ENCODE measurements at regions not wholly inside any gene's neighbourhood (a gene's known extent, or its start where the extent isn't known, plus 50 kb on each side); places are given as distances from the start of the nearest gene placed in this dataset.

DNA sequence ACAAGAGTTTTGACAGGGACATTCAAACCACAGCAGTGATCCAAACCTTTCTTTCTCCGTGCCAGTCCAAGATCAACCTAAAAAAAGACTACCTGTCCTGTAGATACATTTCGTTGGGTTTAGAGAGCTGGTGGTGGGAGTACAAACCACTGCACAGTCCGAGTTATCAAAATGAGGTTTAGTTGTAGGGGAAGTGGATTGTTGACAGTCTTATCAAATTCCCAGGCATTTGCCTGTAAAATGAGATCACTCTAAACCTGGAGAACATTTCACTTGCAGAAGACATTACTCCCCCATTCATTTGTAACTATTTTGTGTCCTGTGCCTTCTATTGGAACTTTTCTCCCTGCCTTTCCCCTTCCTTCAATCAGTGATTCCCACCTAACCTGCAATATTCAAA, 469.6 kb upstream of the JARID2 start (continued):
- TF ChIP-seq TRAFD1 (CRISPR knock-in tag; IDR thresholded peaks at IDR 0.05; ENCODE audit: borderline replicate concordance) = no peak
- TF ChIP-seq ARHGAP35 (CRISPR knock-in tag; IDR thresholded peaks at IDR 0.05; ENCODE audit: borderline replicate concordance) = no peak
- TF ChIP-seq BHLHE40 (IDR thresholded peaks at IDR 0.05; ENCODE audit: low read length) = no peak
- no peak for TF ChIP-seq RFX3 (CRISPR knock-in tag; IDR thresholded peaks at IDR 0.05)
- no peak for TF ChIP-seq ADNP (CRISPR knock-in tag; IDR thresholded peaks at IDR 0.05)
- no peak for TF ChIP-seq ZNF556 (CRISPR knock-in tag; IDR thresholded peaks at IDR 0.05; ENCODE audit: borderline replicate concordance)
- no peak for TF ChIP-seq ZNF451 (CRISPR knock-in tag; IDR thresholded peaks at IDR 0.05)
- TF ChIP-seq ZKSCAN1 (IDR thresholded peaks at IDR 0.05; ENCODE audit: low read length) = no peak

DNA sequence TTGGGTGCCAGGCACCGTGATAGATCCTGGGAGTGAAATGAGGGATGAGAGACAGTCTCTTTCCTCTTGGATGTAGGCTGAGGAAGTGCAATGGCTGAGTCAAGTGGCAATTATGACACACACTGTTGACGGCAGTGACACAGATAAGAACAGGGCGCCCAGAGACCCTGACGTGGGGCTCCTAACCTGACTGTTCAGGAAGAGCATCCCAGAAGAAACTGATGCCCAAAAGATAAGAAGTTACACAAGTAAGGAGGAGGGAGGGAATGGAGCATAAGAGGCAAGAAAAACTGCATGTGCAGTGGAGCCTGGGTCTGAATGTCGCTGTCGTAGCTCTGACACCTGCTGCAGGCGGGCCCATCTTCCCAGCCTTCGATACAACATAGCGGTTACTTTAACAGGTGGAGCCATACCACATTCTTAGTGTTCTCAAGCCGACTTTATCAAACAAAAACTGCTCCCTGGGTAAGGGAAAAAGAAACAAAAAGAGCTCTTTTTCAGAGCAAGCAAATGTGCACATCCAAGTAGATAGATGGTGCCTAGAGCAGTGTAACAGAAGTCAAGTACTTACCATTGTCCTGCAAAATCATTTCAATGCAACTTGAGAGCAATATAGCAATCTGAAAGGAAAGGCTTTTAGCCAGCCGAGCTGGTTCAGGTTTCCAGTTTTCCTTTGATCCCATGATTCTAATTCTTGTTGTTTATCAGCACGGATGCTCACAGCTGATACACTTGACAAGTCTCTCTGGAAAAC, 463.9 kb upstream of the JARID2 start:
- Histone ChIP-seq H2AFZ (ENCODE audit: low read length) (no peak overlapping the region), H3K4me2 (ENCODE audit: low read depth, low read length) (no peak overlapping the region), H3K9ac (ENCODE audit: insufficient read depth, low read depth, low read length) (no peak overlapping the region), H4K20me1 (ENCODE audit: insufficient read depth, low read length) (no peaks in the 10 kb centered on the region), H3K4me3 (replicated peaks in 1 of 3; ENCODE audit: insufficient read depth in 1 of 3, low read depth in 2 of 3, low read length in 3 of 3) (no peak overlapping the region), H3K36me3 (replicated peaks in 1 of 2; ENCODE audit: control insufficient read depth in 1 of 2, insufficient read depth in 2 of 2, low read length in 2 of 2) (no peaks in the 10 kb centered on the region), H3K27me3 (ENCODE audit: control insufficient read depth in 1 of 2, insufficient read depth in 2 of 2, low read length in 2 of 2) (no peaks in the 10 kb centered on the region), H3K79me2 (ENCODE audit: insufficient read depth, low read length) (no peaks in the 10 kb centered on the region), H3K27ac (ENCODE audit: extremely low read length, insufficient read depth, low read length) (no peak overlapping the region), H3K9me3 (ENCODE audit: low read length) (no peaks in the 10 kb centered on the region), H3K4me1 (ENCODE audit: insufficient read depth, low read length) (no peaks in the 10 kb centered on the region)
- ChIA-PET CTCF (ENCODE audit: low intra/inter-chr PET ratio, low total read pairs) (no interaction called here), POLR2A (no interaction called here)
- in situ Hi-C loops (cut with HindIII; ENCODE audit: extremely low pct_ligation_motif_present, low pct_unique_long_range_greater_than_20kb) (no loop called here), intact Hi-C loops (cut with micrococcal nuclease; ENCODE audit: unreplicated experiment) (no loop called here)
- no TSS peak for BruUV-seq (replicated peaks)
- DNase-seq (ENCODE audit: low spot score) = no peak
- WGBS (ENCODE audit: low lambda C conversion rate) = 35% methylated on average over 12 of the region's 12 CpGs
- no peak for FAIRE-seq
- ATAC-seq = no peak
- TF ChIP-seq, protein P1, sequence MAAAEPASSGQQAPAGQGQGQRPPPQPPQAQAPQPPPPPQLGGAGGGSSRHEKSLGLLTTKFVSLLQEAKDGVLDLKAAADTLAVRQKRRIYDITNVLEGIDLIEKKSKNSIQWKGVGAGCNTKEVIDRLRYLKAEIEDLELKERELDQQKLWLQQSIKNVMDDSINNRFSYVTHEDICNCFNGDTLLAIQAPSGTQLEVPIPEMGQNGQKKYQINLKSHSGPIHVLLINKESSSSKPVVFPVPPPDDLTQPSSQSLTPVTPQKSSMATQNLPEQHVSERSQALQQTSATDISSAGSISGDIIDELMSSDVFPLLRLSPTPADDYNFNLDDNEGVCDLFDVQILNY (CRISPR knock-in tag; conservative IDR thresholded peaks at IDR 0.05) = no peak
- no peak for TF ChIP-seq GLMP (CRISPR knock-in tag; IDR thresholded peaks at IDR 0.05; ENCODE audit: borderline replicate concordance)
- TF ChIP-seq ZNF407 (CRISPR knock-in tag; IDR thresholded peaks at IDR 0.05; ENCODE audit: not compliant biosample characterization) = no peak

Data from HepG2 (cell line).